ENCODE measurements at regions not wholly inside any gene's neighbourhood (a gene's known extent, or its start where the extent isn't known, plus 50 kb on each side); places are given as distances from the start of the nearest gene placed in this dataset.

DNA sequence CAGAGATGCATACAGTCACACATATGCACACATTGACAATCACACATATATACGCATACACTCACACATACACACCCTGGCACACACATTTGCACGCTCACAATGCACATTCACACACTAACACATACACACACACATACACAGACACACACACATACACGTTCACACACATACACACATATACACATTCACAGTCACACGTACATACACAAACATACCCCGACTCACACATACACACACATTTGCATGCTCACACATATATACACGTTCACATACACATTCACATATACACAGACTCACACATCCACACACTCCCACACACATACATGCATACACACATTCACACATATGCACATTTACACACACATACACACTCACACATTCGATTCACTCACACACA lies 366.8 kb upstream of the ID4 start:
- intact Hi-C loops (cut with micrococcal nuclease) (no loop called here), dilution Hi-C loops (cut with MboI; ENCODE audit: extremely low pct_ligation_motif_present, low sequenced_read_pairs) (no loop called here)
- Histone ChIP-seq H3K9ac (replicated peaks; ENCODE audit: extremely low read depth, insufficient read depth, low read length) (no peak overlapping the region), H2AFZ (ENCODE audit: low read depth, low read length) (no peak overlapping the region), H3K27me3 (ENCODE audit: control insufficient read depth in 2 of 2, insufficient read depth in 2 of 2, low read length in 2 of 2) (no peaks in the 10 kb centered on the region), H3K4me2 (ENCODE audit: insufficient read depth, low read length) (no peak overlapping the region), H3K9me1 (replicated peaks; ENCODE audit: control insufficient read depth, extremely low read depth, insufficient read depth, low read length) (no peaks in the 10 kb centered on the region), H3K4me1 (ENCODE audit: control insufficient read depth, extremely low read depth, insufficient read depth, low read length) (no peaks in the 10 kb centered on the region), H4K20me1 (replicated peaks; ENCODE audit: control insufficient read depth, extremely low read depth, insufficient read depth, low read length) (no peaks in the 10 kb centered on the region), H3K9me3 (replicated peaks; ENCODE audit: control insufficient read depth, insufficient read depth, low read length) (peaks cover 3% of the 10 kb centered on the region), H3K27ac (ENCODE audit: insufficient read depth, low read depth, low read length) (no peak overlapping the region), H3K79me2 (ENCODE audit: control insufficient read depth, insufficient read depth, low read length) (no peaks in the 10 kb centered on the region), H3K4me3 (replicated peaks in 1 of 3; ENCODE audit: insufficient read depth in 1 of 3, low read depth in 1 of 3, low read length in 3 of 3) (no peak overlapping the region), H3K36me3 (ENCODE audit: control insufficient read depth in 2 of 2, extremely low read depth in 1 of 2, insufficient read depth in 2 of 2, low read length in 2 of 2) (no peaks in the 10 kb centered on the region)
- ChIA-PET CTCF (no interaction called here), POLR2A (no interaction called here)
- BruUV-seq (replicated peaks) = no TSS peak
- FAIRE-seq = no peak
- TF ChIP-seq POLR2A (IDR thresholded peaks at IDR 0.05; ENCODE audit: low read depth, low read length) (no peak), JUN (IDR thresholded peaks at IDR 0.05; ENCODE audit: borderline replicate concordance, insufficient read depth, insufficient read length, low read depth) (no peak), EZH2 (IDR thresholded peaks at IDR 0.05; ENCODE audit: borderline replicate concordance, low read depth, low read length, severe bottlenecking) (no peak), GATA2 (IDR thresholded peaks at IDR 0.05; ENCODE audit: insufficient read depth, insufficient read length, low read depth, low read length) (no peak), FOS (IDR thresholded peaks at IDR 0.05; ENCODE audit: borderline replicate concordance, insufficient read depth, low read length) (no peak), MYC (IDR thresholded peaks at IDR 0.05; ENCODE audit: low read depth, low read length) (no peak), POLR2AphosphoS5 (IDR thresholded peaks at IDR 0.05; ENCODE audit: insufficient read depth, low read depth, low read length) (no peak)
- TF ChIP-seq, protein P1, sequence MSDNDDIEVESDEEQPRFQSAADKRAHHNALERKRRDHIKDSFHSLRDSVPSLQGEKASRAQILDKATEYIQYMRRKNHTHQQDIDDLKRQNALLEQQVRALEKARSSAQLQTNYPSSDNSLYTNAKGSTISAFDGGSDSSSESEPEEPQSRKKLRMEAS (IDR thresholded peaks at IDR 0.05; ENCODE audit: insufficient read depth, insufficient read length) = no peak
- TF ChIP-seq, protein P2, sequence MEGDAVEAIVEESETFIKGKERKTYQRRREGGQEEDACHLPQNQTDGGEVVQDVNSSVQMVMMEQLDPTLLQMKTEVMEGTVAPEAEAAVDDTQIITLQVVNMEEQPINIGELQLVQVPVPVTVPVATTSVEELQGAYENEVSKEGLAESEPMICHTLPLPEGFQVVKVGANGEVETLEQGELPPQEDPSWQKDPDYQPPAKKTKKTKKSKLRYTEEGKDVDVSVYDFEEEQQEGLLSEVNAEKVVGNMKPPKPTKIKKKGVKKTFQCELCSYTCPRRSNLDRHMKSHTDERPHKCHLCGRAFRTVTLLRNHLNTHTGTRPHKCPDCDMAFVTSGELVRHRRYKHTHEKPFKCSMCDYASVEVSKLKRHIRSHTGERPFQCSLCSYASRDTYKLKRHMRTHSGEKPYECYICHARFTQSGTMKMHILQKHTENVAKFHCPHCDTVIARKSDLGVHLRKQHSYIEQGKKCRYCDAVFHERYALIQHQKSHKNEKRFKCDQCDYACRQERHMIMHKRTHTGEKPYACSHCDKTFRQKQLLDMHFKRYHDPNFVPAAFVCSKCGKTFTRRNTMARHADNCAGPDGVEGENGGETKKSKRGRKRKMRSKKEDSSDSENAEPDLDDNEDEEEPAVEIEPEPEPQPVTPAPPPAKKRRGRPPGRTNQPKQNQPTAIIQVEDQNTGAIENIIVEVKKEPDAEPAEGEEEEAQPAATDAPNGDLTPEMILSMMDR (IDR thresholded peaks at IDR 0.05; ENCODE audit: extremely low read depth in 1 of 2, insufficient read depth in 1 of 2, low read depth in 1 of 2, low read length in 2 of 2) = no peak
- DNase-seq (ENCODE audit: low read depth, low spot score) = no peak

Data from endothelial cell of umbilical vein (primary cell).